K562 (cell line): ENCODE measurements at regions not wholly inside any gene's neighbourhood (a gene's known extent, or its start where the extent isn't known, plus 50 kb on each side); places are given as distances from the start of the nearest gene placed in this dataset.

ENCODE experiments used
- ATAC-seq: fragments of 200-7000 bp; cut with Tn5 transposase; 3 replicates; pipeline ENCODE4 v1.9.1; 2020; ENCODE audit warnings: moderate library complexity
- BruUV-seq: library from RNA; stranded (reverse); fragments of 400-500 nt; replicated peaks from 2 replicates; lab custom pipeline; 2021; lab: Mats Ljungman, UMichigan
- CTCF ChIA-PET: fragments of 300-600 bp; formaldehyde crosslinking; extraction: SDS; loops from one replicate; lab custom pipeline; 2021; ENCODE audit warnings: low intra/inter-chr PET ratio; lab: Yijun Ruan, JAX
- POLR2A ChIA-PET: fragments of 300-600, 350-650 bp; sonication (Branson Sonifier 250); formaldehyde crosslinking; extraction: SDS; loops from one replicate; lab custom pipeline; 2021; ENCODE audit warnings: antibody characterized with exemption, inconsistent platforms; lab: Yijun Ruan, JAX
- DNase-seq, 4 experiments: peaks; one replicate each; pipeline versions ENCODE4 v3.0.0 to v3.0.0-alpha.2; 2011 to 2018; ENCODE audit warnings: low spot score in 3 of 4, mixed read lengths in 3 of 4; ENCODE audit errors: extremely low read depth in 1 of 4
- FAIRE-seq: peaks from 2 replicates; lab custom pipeline; 2011; peaks lifted over from hg19 to GRCh38; lab: Jason Lieb, UNC
- H2AFZ ChIP-seq: 2 replicates; pipeline ENCODE4 v1.6.0; 2011; ENCODE audit warnings: low read depth, low read length, control low read depth, inconsistent platforms
- H3K27ac ChIP-seq: fragments of 200-600 bp; 3 replicates; pipeline ENCODE4 v1.8.0; 2011; ENCODE audit warnings: low read depth, mild to moderate bottlenecking, control low read depth, inconsistent platforms, low read length, moderate library complexity, mixed read lengths; ENCODE audit errors: extremely low read depth
- H3K27me3 ChIP-seq, 2 experiments: fragments of 300-600 bp in 1 of 2; 2 replicates in 1 of 2; 3 replicates in 1 of 2; pipeline versions ENCODE4 v1.6.0 to v1.8.0; 2011; ENCODE audit warnings: inconsistent platforms in 2 of 2, low read length in 2 of 2, mild to moderate bottlenecking in 1 of 2, mixed read lengths in 1 of 2, moderate library complexity in 1 of 2; ENCODE audit not compliant: control insufficient read depth in 2 of 2, insufficient read depth in 2 of 2
- H3K36me3 ChIP-seq: fragments of 300-600 bp; 3 replicates; pipeline ENCODE4 v1.8.0; 2011; ENCODE audit warnings: mild to moderate bottlenecking, low read length, inconsistent platforms; ENCODE audit not compliant: control insufficient read depth, insufficient read depth
- H3K4me1 ChIP-seq, 2 experiments: fragments of 200-600 bp in 1 of 2; replicated peaks in 1 of 2; 2 replicates in 1 of 2; 3 replicates in 1 of 2; pipeline versions ENCODE4 v1.5.1 to v1.8.0; 2011; ENCODE audit warnings: inconsistent platforms in 2 of 2, low read length in 2 of 2, mild to moderate bottlenecking in 1 of 2, mixed read lengths in 1 of 2, moderate library complexity in 1 of 2; ENCODE audit not compliant: control insufficient read depth in 2 of 2, insufficient read depth in 2 of 2
- H3K4me2 ChIP-seq: 2 replicates; pipeline ENCODE4 v1.6.1; 2011; ENCODE audit warnings: low read length, control low read depth, inconsistent platforms, mixed read lengths; ENCODE audit not compliant: insufficient read depth
- H3K4me3 ChIP-seq: fragments of 200-600 bp; sonication (generic), shearing (Covaris generic); 2 replicates; pipeline ENCODE4 v1.5.1; 2016; ENCODE audit warnings: control low read depth, inconsistent platforms
- H3K79me2 ChIP-seq: fragments of 200-600 bp; 3 replicates; pipeline ENCODE4 v1.8.0; 2011; ENCODE audit warnings: low read length, inconsistent platforms; ENCODE audit not compliant: control insufficient read depth, insufficient read depth
- H3K9ac ChIP-seq, 2 experiments: 2 replicates each; pipeline versions ENCODE4 v1.6.0 to v1.6.1; 2011; ENCODE audit warnings: low read depth in 2 of 2, low read length in 2 of 2, control low read depth in 1 of 2, inconsistent platforms in 1 of 2, mild to moderate bottlenecking in 1 of 2, mixed read lengths in 1 of 2; ENCODE audit not compliant: insufficient read depth in 1 of 2
- H3K9me1 ChIP-seq: one replicate; pipeline ENCODE4 v1.6.0; 2011; ENCODE audit warnings: inconsistent platforms, mild to moderate bottlenecking, low read length, moderate library complexity; ENCODE audit not compliant: control insufficient read depth, insufficient read depth
- H3K9me3 ChIP-seq: replicated peaks from 2 replicates; pipeline ENCODE4 v1.5.1; 2011; ENCODE audit warnings: low read depth, low read length, inconsistent platforms; ENCODE audit not compliant: control insufficient read depth, insufficient read depth
- H4K20me1 ChIP-seq: replicated peaks from 2 replicates; pipeline ENCODE4 v1.6.1; 2011; ENCODE audit warnings: low read length, inconsistent platforms, mixed read lengths; ENCODE audit not compliant: control insufficient read depth, insufficient read depth
- E2F4 ChIP-seq: sonication (generic); formaldehyde crosslinking; IDR thresholded peaks from 2 replicates; pipeline ENCODE4 v1.8.0; 2022; ENCODE audit warnings: mild to moderate bottlenecking, low read depth, missing genetic modification reagents
- FOXJ3 ChIP-seq: sonication (generic); formaldehyde crosslinking; IDR thresholded peaks from 2 replicates; pipeline ENCODE4 v1.4.0; 2020; ENCODE audit warnings: mild to moderate bottlenecking, missing genetic modification reagents
- FOXK2 ChIP-seq, 2 experiments: fragments of 450-650 bp; IDR thresholded peaks in 1 of 2; conservative IDR thresholded peaks in 1 of 2; 2 replicates each; pipeline ENCODE4 v1.6.1; 2016; ENCODE audit warnings: low read depth in 2 of 2, mild to moderate bottlenecking in 1 of 2
- MBD1 ChIP-seq: fragments of 250-450 bp; sonication (Bioruptor Pico); IDR thresholded peaks from 2 replicates; pipeline ENCODE4 v1.8.0; 2022; ENCODE audit warnings: inconsistent platforms
- MXD1 ChIP-seq: fragments of 250-450 bp; sonication (Bioruptor Pico); IDR thresholded peaks from 2 replicates; pipeline ENCODE4 v1.8.0; 2021; ENCODE audit warnings: borderline replicate concordance, mild to moderate bottlenecking, moderate library complexity; ENCODE audit not compliant: poor library complexity, severe bottlenecking
- PTBP1 ChIP-seq: fragments of 200-400 bp; formaldehyde crosslinking; IDR thresholded peaks from 2 replicates; pipeline ENCODE4 v1.6.1; 2017; ENCODE audit warnings: low read depth, low read length
- ZNF324 ChIP-seq: fragments of 250-450 bp; sonication (Bioruptor Pico); IDR thresholded peaks from 2 replicates; pipeline ENCODE4 v1.4.0; 2020; ENCODE audit warnings: mild to moderate bottlenecking
- WGBS: fragments of 100-300 bp; shearing (Covaris generic); methylation state at CpG from one replicate; pipeline ENCODE4 v1.1.6; 2016; ENCODE audit warnings: low coverage, mixed read lengths; ENCODE audit not compliant: insufficient coverage; ENCODE audit errors: missing lambda C conversion rate; 5-methylcytosine and 5-hydroxymethylcytosine counted together
- in situ Hi-C: fragments of 300-500 bp; cut with MboI; formaldehyde crosslinking; loops from 4 replicates; pipeline ENCODE4 v1.15.0; 2018; ENCODE audit warnings: inconsistent platforms, mixed read lengths
- intact Hi-C: fragments of 100-400 bp; cut with micrococcal nuclease; formaldehyde crosslinking; loops from 2 replicates; pipeline ENCODE4 v1.14.2; 2022

DNA sequence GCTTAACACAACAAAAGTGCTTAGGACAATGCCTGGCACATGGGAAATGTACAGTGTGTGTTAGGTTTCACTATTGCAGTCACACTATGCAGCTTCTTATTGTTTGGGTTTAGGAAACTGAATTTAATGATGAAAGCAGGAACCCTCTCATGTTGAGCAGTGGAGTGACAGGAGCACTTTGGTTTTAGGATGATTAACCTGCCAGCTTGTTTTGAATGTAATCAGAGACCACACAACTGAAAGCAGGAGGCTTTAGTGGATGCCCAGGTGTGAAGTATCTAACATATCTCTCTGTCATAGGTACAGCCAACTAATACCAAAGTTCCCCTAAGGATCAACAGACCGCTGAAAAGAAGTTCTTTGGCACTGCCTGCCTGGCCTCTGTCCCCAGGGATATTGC lies 406.9 kb upstream of the USP24 start:
- no peaks in the 10 kb centered on the region for H3K79me2 ChIP-seq
- no peak overlapping the region for H3K4me2 ChIP-seq
- FAIRE-seq (no peak), ATAC-seq (no peak), DNase-seq (no peak)
- BruUV-seq, result no TSS peak
- intact Hi-C loops (no loop called here), in situ Hi-C loops (no loop called here)
- no peak for TF ChIP-seq FOXK2 (conservative IDR thresholded peaks at IDR 0.05 in 1 of 2, IDR thresholded peaks at IDR 0.05 in 1 of 2; ENCODE audit: low read depth in 2 of 2)
- no peak for TF ChIP-seq MBD1 (CRISPR knock-in tag)
- TF ChIP-seq MXD1, result no peak
- TF ChIP-seq PTBP1, result no peak
- TF ChIP-seq ZNF324 (CRISPR knock-in tag), result no peak
- no peak for TF ChIP-seq FOXJ3
- TF ChIP-seq E2F4 (CRISPR knock-in tag), result no peak
- H3K9me3 ChIP-seq, result no peaks in the 10 kb centered on the region
- H4K20me1 ChIP-seq, result no peaks in the 10 kb centered on the region
- H3K27ac ChIP-seq, result no peak overlapping the region
- H3K4me3 ChIP-seq, result no peak overlapping the region
- H3K9me1 ChIP-seq, result no peaks in the 10 kb centered on the region
- H3K4me1 ChIP-seq, result no peaks in the 10 kb centered on the region
- H3K36me3 ChIP-seq, result no peaks in the 10 kb centered on the region
- no peak overlapping the region for H3K9ac ChIP-seq
- 0% methylated on average over 1 of the region's 1 CpG for WGBS
- H2AFZ ChIP-seq, result no peak overlapping the region
- no peaks in the 10 kb centered on the region for H3K27me3 ChIP-seq
- ChIA-PET CTCF (no interaction called here), POLR2A (no interaction called here)
